Mesodermal cell (in vitro differentiated cells): ENCODE measurements at regions not wholly inside any gene's neighbourhood (a gene's known extent, or its start where the extent isn't known, plus 50 kb on each side); places are given as distances from the start of the nearest gene placed in this dataset.

Experiments used
- H3K27ac ChIP-seq: 2 replicates; pipeline ENCODE4 v1.7.0; 2013; ENCODE audit warnings: mild to moderate bottlenecking, low read depth, low read length, moderate library complexity; ENCODE audit not compliant: severe bottlenecking
- H3K36me3 ChIP-seq: 2 replicates; pipeline ENCODE4 v1.7.1; 2013; ENCODE audit warnings: mild to moderate bottlenecking, low read length, moderate library complexity; ENCODE audit not compliant: control insufficient read depth, insufficient read depth
- H3K4me1 ChIP-seq: one replicate; pipeline ENCODE4 v1.7.1; 2013; ENCODE audit warnings: mild to moderate bottlenecking, low read length; ENCODE audit not compliant: insufficient read depth, control insufficient read depth, poor library complexity, severe bottlenecking
- H3K4me3 ChIP-seq: 2 replicates; pipeline ENCODE4 v1.7.0; 2013; ENCODE audit warnings: low read length, control low read depth, mild to moderate bottlenecking; ENCODE audit not compliant: insufficient read depth, poor library complexity, severe bottlenecking; ENCODE audit errors: extremely low read depth
- H3K9me3 ChIP-seq: 2 replicates; pipeline ENCODE4 v1.7.1; 2013; ENCODE audit warnings: mild to moderate bottlenecking, low read length, moderate library complexity; ENCODE audit not compliant: control insufficient read depth
- WGBS, 2 experiments: methylation state at CpG; one replicate each; pipeline ENCODE4 v1.1.5; 2013; ENCODE audit warnings: missing lambda C conversion rate in 2 of 2; ENCODE audit not compliant: insufficient coverage in 2 of 2; 5-methylcytosine and 5-hydroxymethylcytosine counted together

GRCh38 chr6:121858986-121859385, 423.5 kb downstream of the GJA1 start:
- 83 to 86% methylated on average over 1 of the region's 1 CpG for WGBS, 2 experiments
- Histone ChIP-seq H3K4me1 (peaks cover 2% of the 10 kb centered on the region), H3K4me3 (no peak overlapping the region), H3K27ac (no peak overlapping the region), H3K36me3 (no peaks in the 10 kb centered on the region), H3K9me3 (no peaks in the 10 kb centered on the region)

DNA sequence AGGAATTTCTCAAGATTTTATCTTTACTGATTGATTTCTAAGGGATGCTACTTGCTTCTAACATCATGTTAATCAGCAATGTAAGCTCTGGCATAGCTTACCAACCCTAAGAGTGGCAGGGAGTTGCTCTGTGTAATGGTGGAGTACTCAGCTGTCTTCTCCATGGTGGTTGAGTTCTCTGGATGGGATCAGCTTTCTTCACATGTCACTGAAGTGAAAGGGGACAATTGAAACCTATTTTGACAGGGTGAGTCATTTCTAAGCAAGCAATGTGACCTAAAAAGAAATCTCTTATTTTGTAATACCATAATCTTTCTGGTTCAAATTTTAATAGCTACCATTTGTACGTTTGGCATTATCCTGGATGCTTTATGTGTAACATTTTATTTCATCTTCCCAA, 430.4 kb downstream of the GJA1 start:
- H3K36me3 ChIP-seq: no peaks in the 10 kb centered on the region
- H3K9me3 ChIP-seq: no peaks in the 10 kb centered on the region
- no peak overlapping the region for H3K4me3 ChIP-seq
- WGBS, 2 experiments: 100% methylated on average over 1 of the region's 1 CpG; no CpG with 5 or more reads in 1 of the 2 experiments
- no peak overlapping the region for H3K27ac ChIP-seq
- H3K4me1 ChIP-seq: no peaks in the 10 kb centered on the region

- 60% methylated on average over 1 of the region's 2 CpGs; no CpG with 5 or more reads in 1 of the 2 experiments for WGBS, 2 experiments
- H3K4me1 ChIP-seq: no peaks in the 10 kb centered on the region
- no peak overlapping the region for H3K4me3 ChIP-seq
- H3K9me3 ChIP-seq: no peaks in the 10 kb centered on the region
- no peaks in the 10 kb centered on the region for H3K36me3 ChIP-seq
- H3K27ac ChIP-seq: no peak overlapping the region
Measured at GRCh38 chr6:121867095-121867494, 431.6 kb downstream of the GJA1 start.

- WGBS, 2 experiments: no CpG with 5 or more reads among the region's 1 CpG
- no peaks in the 10 kb centered on the region for H3K4me1 ChIP-seq
- H3K36me3 ChIP-seq: no peaks in the 10 kb centered on the region
- H3K9me3 ChIP-seq: no peaks in the 10 kb centered on the region
- H3K4me3 ChIP-seq: no peak overlapping the region
- H3K27ac ChIP-seq: no peak overlapping the region
Measured at GRCh38 chr6:121868206-121868605, 432.8 kb downstream of the GJA1 start.

DNA sequence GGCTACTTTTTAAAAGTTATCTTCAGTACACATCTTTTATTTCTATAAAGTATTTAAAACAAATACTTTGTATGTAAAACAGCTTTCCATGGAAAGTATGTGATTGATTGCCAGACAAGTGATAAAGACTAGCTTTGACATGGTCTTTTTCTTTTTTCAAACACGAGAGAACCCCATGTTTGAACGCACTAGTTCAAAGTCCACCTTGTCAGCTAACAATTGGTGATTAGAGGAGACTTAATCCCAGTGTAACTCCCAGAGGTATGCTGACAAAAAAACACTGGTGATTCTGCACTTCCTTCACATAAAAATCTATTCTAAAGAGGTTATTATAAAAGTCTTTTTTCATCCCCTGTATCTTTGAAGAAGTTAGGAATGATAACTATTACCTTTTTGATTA, 438.1 kb downstream of the GJA1 start:
- H3K27ac ChIP-seq: no peak overlapping the region
- whole genome bisulfite sequencing, 2 experiments: 68% methylated on average over 2 of the region's 2 CpGs; no CpG with 5 or more reads in 1 of the 2 experiments

DNA sequence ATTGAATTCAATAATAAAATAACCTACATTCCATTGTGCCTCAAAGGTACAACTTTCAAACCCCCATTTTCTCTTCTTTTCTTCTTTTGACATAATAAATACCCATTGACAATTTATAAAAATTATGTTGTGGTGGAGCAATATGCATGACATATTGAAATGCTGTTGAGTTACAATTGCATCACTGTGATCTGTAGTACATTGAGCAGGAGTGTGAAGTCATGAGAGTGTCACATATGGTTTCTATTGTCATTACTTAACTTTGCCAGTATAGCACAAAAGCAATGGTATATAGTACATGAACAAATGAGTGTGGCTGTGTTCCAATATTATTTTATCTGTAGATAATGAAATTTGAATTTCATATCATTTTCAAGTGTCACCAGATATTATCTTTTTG, 441.3 kb downstream of the GJA1 start:
- H3K4me3 ChIP-seq: no peak overlapping the region
- no peaks in the 10 kb centered on the region for H3K4me1 ChIP-seq
- H3K36me3 ChIP-seq: no peaks in the 10 kb centered on the region
- H3K9me3 ChIP-seq: no peaks in the 10 kb centered on the region
- no peak overlapping the region for H3K27ac ChIP-seq

More for the DNA sequence above, 438.1 kb downstream of the GJA1 start:
- H3K36me3 ChIP-seq: no peaks in the 10 kb centered on the region
- no peak overlapping the region for H3K4me3 ChIP-seq
- H3K4me1 ChIP-seq: no peaks in the 10 kb centered on the region
- no peaks in the 10 kb centered on the region for H3K9me3 ChIP-seq

DNA sequence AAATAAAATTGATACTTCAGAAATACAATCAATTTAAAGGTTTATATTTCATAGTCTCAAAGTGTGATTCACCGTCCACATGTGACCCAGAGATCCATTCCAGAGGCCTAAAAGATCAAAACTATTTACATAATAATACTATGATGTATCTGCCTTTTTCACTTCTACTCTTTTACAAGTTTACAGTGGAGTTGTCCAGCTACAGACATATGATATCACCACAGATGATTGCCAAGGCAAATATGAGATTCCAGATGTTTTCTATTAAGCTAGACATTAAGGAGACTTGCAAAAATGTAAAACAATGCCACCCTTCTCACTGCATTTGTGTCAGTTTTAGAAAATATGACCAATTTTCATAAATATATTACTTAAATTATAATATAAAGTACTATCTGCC, 443.7 kb downstream of the GJA1 start:
- Histone ChIP-seq H3K9me3 (no peaks in the 10 kb centered on the region), H3K36me3 (no peaks in the 10 kb centered on the region), H3K4me1 (no peaks in the 10 kb centered on the region), H3K27ac (no peak overlapping the region), H3K4me3 (no peak overlapping the region)
- no CpG with 5 or more reads among the region's 1 CpG for WGBS, 2 experiments

DNA sequence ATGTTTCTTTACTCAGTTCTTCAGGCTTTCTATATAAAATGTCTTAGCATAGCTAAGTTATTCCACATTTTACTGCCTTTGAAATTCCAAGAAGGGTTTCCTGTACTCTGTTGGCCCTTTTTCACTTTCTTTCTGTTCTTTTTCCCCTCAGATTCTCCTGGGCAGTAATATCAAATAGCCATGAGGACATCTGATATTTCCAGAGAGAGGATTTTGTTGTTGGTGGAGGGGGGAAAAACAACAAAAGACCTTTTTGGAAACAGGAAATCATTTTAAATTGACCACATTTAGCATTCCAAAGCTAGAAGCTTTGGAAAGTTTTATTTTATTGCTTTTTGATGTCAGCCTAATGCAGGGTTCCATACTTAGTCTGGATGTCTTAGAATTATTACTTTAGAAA, 445.4 kb downstream of the GJA1 start:
- H3K27ac ChIP-seq: no peak overlapping the region

DNA sequence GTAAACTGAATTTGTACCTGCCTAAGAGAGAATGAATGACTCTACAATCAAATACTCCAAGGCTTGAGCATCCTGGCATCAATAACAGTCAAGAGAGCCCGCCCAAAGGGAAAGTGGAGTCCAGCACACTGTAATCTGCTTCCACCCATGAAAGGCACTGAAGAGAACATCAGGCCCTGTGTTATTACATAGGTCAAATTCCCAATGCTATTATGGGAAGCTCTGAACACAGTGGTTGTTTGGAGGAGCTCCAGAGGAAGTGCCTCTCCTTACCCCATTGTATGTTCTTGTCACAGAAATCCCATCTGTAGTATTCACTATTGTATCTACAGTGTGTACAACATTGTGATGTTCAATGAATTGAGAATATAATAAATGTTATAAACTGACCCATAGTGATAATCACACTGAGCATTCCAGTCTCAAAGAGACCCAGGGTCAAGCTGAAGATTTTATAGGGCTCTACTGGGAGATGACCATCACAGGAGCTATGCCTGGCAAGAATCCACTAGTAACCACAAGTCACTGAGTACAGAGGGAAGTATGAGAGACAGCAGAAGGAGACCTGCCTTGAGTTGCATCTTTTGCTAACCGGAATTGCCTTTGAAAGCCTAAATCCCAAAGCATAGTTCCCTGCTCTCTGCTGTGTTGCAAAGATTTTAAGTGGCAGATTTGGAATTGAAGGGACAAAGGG, 446.7 kb downstream of the GJA1 start:
- 89 to 100% methylated on average over 1 of the region's 2 CpGs for WGBS, 2 experiments
- Histone ChIP-seq H3K4me3 (no peak overlapping the region), H3K36me3 (no peaks in the 10 kb centered on the region), H3K27ac (no peak overlapping the region), H3K9me3 (no peaks in the 10 kb centered on the region), H3K4me1 (no peaks in the 10 kb centered on the region)

More for the DNA sequence above, 445.4 kb downstream of the GJA1 start:
- Histone ChIP-seq H3K36me3 (no peaks in the 10 kb centered on the region), H3K9me3 (no peaks in the 10 kb centered on the region), H3K4me3 (no peak overlapping the region), H3K4me1 (no peaks in the 10 kb centered on the region)

GRCh38 chr6:121884091-121884490, 448.6 kb downstream of the GJA1 start:
- Histone ChIP-seq H3K4me1 (no peaks in the 10 kb centered on the region), H3K4me3 (no peak overlapping the region), H3K27ac (no peak overlapping the region), H3K9me3 (no peaks in the 10 kb centered on the region), H3K36me3 (no peaks in the 10 kb centered on the region)
- WGBS, 2 experiments: 87 to 93% methylated on average over 2 to 3 of the region's 4 CpGs

GRCh38 chr6:121884620-121885019, 449.2 kb downstream of the GJA1 start:
- Histone ChIP-seq H3K9me3 (peaks cover 4% of the 10 kb centered on the region), H3K36me3 (no peaks in the 10 kb centered on the region), H3K27ac (no peak overlapping the region), H3K4me3 (no peak overlapping the region), H3K4me1 (no peaks in the 10 kb centered on the region)
- 100% methylated on average over 1 of the region's 1 CpG; no CpG with 5 or more reads in 1 of the 2 experiments for WGBS, 2 experiments
